H1 (cell line): ENCODE measurements at regions not wholly inside any gene's neighbourhood (a gene's known extent, or its start where the extent isn't known, plus 50 kb on each side); places are given as distances from the start of the nearest gene placed in this dataset.

Source experiments
- BRCA1 ChIP-seq: IDR thresholded peaks from 2 replicates; pipeline ENCODE4 v1.6.1; 2012; ENCODE audit warnings: low read depth, low read length, improper control_type of control experiment
- CBX8 ChIP-seq: fragments of 300-800, 300-1000 bp; sonication (generic); IDR thresholded peaks from 2 replicates; pipeline ENCODE4 v1.7.1; 2016; ENCODE audit warnings: low read depth, low read length, borderline replicate concordance
- CEBPB ChIP-seq: IDR thresholded peaks from 2 replicates; pipeline ENCODE4 v1.6.1; 2012; ENCODE audit warnings: low read depth, low read length
- CHD1 ChIP-seq: IDR thresholded peaks from 2 replicates; pipeline ENCODE4 v1.6.1; 2012; ENCODE audit warnings: low read depth, low read length, improper control_type of control experiment
- CTBP2 ChIP-seq: IDR thresholded peaks from 2 replicates; pipeline ENCODE4 v1.7.0; 2011; ENCODE audit warnings: borderline replicate concordance, mild to moderate bottlenecking, moderate library complexity, mixed read lengths, low read length; ENCODE audit not compliant: insufficient read depth, insufficient read length
- EZH2 ChIP-seq: fragments of 200-600 bp; sonication (generic); IDR thresholded peaks from 2 replicates; pipeline ENCODE4 v1.7.1; 2012; ENCODE audit warnings: low read depth, mild to moderate bottlenecking, moderate library complexity, low read length, inconsistent platforms; ENCODE audit not compliant: severe bottlenecking
- FOSL1 ChIP-seq: IDR thresholded peaks from 2 replicates; pipeline ENCODE4 v1.6.1; 2011; ENCODE audit warnings: mild to moderate bottlenecking, low read depth, low read length, moderate library complexity; ENCODE audit not compliant: insufficient read depth
- HDAC2 ChIP-seq, 2 experiments: fragments of 300-600 bp in 1 of 2; sonication (generic) in 1 of 2; IDR thresholded peaks; 2 replicates each; pipeline ENCODE4 v1.6.1; 2011 to 2012; ENCODE audit warnings: low read depth in 2 of 2, low read length in 2 of 2, mild to moderate bottlenecking in 2 of 2, moderate library complexity in 2 of 2, borderline replicate concordance in 1 of 2, inconsistent platforms in 1 of 2
- KDM4A ChIP-seq: IDR thresholded peaks from one replicate; pipeline ENCODE4 v1.7.1; 2012; ENCODE audit warnings: low read depth, mild to moderate bottlenecking, moderate library complexity, low read length, inconsistent platforms; ENCODE audit not compliant: severe bottlenecking
- NANOG ChIP-seq: IDR thresholded peaks from 2 replicates; pipeline ENCODE4 v1.6.1; 2011; ENCODE audit warnings: low read length, low read depth, mild to moderate bottlenecking, inconsistent platforms; ENCODE audit not compliant: insufficient read depth, poor library complexity, severe bottlenecking
- RAD21 ChIP-seq, 2 experiments: IDR thresholded peaks in 1 of 2; conservative IDR thresholded peaks in 1 of 2; 2 replicates each; pipeline ENCODE4 v1.6.1; 2011; ENCODE audit warnings: low read depth in 2 of 2, low read length in 2 of 2, improper control_type of control experiment in 1 of 2, inconsistent platforms in 1 of 2, mild to moderate bottlenecking in 1 of 2, moderate library complexity in 1 of 2
- SAP30 ChIP-seq: fragments of 300-600 bp; sonication (generic); IDR thresholded peaks from 2 replicates; pipeline ENCODE4 v1.7.1; 2012; ENCODE audit warnings: low read length, moderate library complexity, mild to moderate bottlenecking, inconsistent platforms; ENCODE audit not compliant: insufficient read depth, insufficient replicate concordance
- SIN3A ChIP-seq, 2 experiments: IDR thresholded peaks in 1 of 2; conservative IDR thresholded peaks in 1 of 2; 2 replicates each; pipeline ENCODE4 v1.6.1; 2011 to 2012; ENCODE audit warnings: low read length in 2 of 2, improper control_type of control experiment in 1 of 2, low read depth in 1 of 2, mild to moderate bottlenecking in 1 of 2
- SP2 ChIP-seq: IDR thresholded peaks from 2 replicates; pipeline ENCODE4 v1.6.1; 2012; ENCODE audit warnings: mild to moderate bottlenecking, low read length, inconsistent platforms
- TF ChIP-seq, protein P1 (sequence below): IDR thresholded peaks from 2 replicates; pipeline ENCODE4 v1.6.1; 2012; ENCODE audit warnings: low read length, inconsistent platforms
- TF ChIP-seq, protein P2 (sequence below): IDR thresholded peaks from 2 replicates; pipeline ENCODE4 v1.6.1; 2011; ENCODE audit warnings: low read length, improper control_type of control experiment
- TF ChIP-seq, protein P3 (sequence below): IDR thresholded peaks from 2 replicates; pipeline ENCODE4 v1.6.1; 2012; ENCODE audit warnings: inconsistent platforms
- TF ChIP-seq, protein P4 (sequence below): IDR thresholded peaks from 2 replicates; pipeline ENCODE4 v1.6.1; 2012; ENCODE audit warnings: inconsistent platforms

- TF ChIP-seq BRCA1, result no peak
- TF ChIP-seq HDAC2 (IDR thresholded peaks at IDR 0.05; ENCODE audit: borderline replicate concordance in 1 of 2, low read depth in 2 of 2, low read length in 2 of 2), result no peak
- no peak for TF ChIP-seq SAP30
- no peak for TF ChIP-seq CBX8
- TF ChIP-seq FOSL1, result no peak
- TF ChIP-seq, protein P1, sequence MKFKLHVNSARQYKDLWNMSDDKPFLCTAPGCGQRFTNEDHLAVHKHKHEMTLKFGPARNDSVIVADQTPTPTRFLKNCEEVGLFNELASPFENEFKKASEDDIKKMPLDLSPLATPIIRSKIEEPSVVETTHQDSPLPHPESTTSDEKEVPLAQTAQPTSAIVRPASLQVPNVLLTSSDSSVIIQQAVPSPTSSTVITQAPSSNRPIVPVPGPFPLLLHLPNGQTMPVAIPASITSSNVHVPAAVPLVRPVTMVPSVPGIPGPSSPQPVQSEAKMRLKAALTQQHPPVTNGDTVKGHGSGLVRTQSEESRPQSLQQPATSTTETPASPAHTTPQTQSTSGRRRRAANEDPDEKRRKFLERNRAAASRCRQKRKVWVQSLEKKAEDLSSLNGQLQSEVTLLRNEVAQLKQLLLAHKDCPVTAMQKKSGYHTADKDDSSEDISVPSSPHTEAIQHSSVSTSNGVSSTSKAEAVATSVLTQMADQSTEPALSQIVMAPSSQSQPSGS, result no peak
- peak in 1 of 2 experiments; percentile 83; a peak in 2 of 4 replicates for TF ChIP-seq SIN3A (conservative IDR thresholded peaks at IDR 0.05 in 1 of 2, IDR thresholded peaks at IDR 0.05 in 1 of 2; ENCODE audit: low read depth in 1 of 2, low read length in 2 of 2)
- TF ChIP-seq KDM4A, result peak; percentile 64
- TF ChIP-seq SP2, result no peak
- TF ChIP-seq, protein P2, sequence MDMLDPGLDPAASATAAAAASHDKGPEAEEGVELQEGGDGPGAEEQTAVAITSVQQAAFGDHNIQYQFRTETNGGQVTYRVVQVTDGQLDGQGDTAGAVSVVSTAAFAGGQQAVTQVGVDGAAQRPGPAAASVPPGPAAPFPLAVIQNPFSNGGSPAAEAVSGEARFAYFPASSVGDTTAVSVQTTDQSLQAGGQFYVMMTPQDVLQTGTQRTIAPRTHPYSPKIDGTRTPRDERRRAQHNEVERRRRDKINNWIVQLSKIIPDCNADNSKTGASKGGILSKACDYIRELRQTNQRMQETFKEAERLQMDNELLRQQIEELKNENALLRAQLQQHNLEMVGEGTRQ, result no peak
- TF ChIP-seq EZH2, result no peak
- no peak for TF ChIP-seq NANOG
- TF ChIP-seq CHD1, result no peak
- TF ChIP-seq RAD21 (IDR thresholded peaks at IDR 0.05 in 1 of 2, conservative IDR thresholded peaks at IDR 0.05 in 1 of 2; ENCODE audit: low read depth in 2 of 2, low read length in 2 of 2), result no peak
- TF ChIP-seq, protein P3, sequence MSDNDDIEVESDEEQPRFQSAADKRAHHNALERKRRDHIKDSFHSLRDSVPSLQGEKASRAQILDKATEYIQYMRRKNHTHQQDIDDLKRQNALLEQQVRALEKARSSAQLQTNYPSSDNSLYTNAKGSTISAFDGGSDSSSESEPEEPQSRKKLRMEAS, result no peak
- peak; percentile 58 for TF ChIP-seq CEBPB
- TF ChIP-seq, protein P4, sequence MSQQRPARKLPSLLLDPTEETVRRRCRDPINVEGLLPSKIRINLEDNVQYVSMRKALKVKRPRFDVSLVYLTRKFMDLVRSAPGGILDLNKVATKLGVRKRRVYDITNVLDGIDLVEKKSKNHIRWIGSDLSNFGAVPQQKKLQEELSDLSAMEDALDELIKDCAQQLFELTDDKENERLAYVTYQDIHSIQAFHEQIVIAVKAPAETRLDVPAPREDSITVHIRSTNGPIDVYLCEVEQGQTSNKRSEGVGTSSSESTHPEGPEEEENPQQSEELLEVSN, result no peak
- TF ChIP-seq CTBP2, result no peak
Observed at GRCh38 chr6:26312501-26313397, 52.2 kb upstream of the BTN3A2 start (continued).
